VCaP (cell line): ENCODE measurements at regions not wholly inside any gene's neighbourhood (a gene's known extent, or its start where the extent isn't known, plus 50 kb on each side); places are given as distances from the start of the nearest gene placed in this dataset.

ENCODE experiments used
- H3K27ac ChIP-seq: fragments of 450-650 bp; 2 replicates; pipeline ENCODE4 v1.5.1; 2017
- TF ChIP-seq, protein P1 (sequence below): fragments of 450-650 bp; conservative IDR thresholded peaks from 2 replicates; pipeline ENCODE4 v1.5.1; 2017; ENCODE audit warnings: mild to moderate bottlenecking, moderate library complexity

DNA sequence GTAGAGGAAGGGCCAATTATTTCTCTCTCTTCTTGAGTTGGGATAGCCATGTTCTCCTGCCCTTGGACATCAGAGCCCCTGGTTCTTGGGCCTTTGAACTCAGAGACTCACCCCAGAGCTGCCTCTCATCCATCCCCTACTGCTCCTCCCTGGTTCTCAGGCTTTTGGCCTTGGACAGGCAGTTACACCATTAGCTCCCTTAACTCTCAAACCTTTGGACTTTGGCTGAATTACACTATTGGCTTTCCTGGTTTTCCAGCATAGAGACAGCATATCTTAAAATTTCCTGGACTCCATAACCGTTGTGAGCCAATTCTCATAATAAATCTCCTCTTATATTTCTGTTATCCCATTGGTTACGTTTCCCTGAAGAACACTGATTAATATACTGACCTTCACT is 63.7 kb upstream of the CHL1 start:
- TF ChIP-seq, protein P1, sequence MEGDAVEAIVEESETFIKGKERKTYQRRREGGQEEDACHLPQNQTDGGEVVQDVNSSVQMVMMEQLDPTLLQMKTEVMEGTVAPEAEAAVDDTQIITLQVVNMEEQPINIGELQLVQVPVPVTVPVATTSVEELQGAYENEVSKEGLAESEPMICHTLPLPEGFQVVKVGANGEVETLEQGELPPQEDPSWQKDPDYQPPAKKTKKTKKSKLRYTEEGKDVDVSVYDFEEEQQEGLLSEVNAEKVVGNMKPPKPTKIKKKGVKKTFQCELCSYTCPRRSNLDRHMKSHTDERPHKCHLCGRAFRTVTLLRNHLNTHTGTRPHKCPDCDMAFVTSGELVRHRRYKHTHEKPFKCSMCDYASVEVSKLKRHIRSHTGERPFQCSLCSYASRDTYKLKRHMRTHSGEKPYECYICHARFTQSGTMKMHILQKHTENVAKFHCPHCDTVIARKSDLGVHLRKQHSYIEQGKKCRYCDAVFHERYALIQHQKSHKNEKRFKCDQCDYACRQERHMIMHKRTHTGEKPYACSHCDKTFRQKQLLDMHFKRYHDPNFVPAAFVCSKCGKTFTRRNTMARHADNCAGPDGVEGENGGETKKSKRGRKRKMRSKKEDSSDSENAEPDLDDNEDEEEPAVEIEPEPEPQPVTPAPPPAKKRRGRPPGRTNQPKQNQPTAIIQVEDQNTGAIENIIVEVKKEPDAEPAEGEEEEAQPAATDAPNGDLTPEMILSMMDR, result no peak
- no peak overlapping the region for H3K27ac ChIP-seq

DNA sequence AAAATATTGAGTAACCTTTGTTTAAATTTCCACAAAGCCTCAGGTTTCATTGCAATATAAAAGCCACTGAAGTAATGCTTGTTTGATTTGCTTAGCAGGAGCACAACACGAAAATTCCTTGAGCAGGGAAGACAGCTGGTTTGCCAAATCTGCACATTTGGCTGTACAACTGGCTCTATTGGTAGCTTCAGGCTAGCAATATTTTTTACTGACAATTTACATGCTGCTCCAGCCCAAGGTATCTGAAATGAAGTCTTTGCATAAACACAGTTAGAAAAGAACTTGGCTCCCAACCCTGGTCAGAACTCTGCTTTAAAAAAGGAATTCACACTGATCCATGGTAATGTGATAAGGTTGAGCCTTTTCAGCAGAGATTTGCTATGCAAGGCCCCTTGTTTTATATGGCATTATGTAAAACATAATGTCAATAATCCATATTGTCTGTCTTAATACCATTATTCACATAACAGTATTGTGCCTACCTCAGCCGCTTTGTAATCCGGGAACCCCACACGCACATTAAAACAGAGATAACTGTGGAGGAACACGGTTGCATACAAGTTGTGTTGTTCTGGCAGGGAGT is 55.7 kb upstream of the CHL1 start:
- TF ChIP-seq, protein P1, result no peak
- peak overlapping the region; percentile 18; the same call in 1 of the 2 replicates for H3K27ac ChIP-seq
